Endothelial cell of umbilical vein (primary cell): ENCODE measurements at regions not wholly inside any gene's neighbourhood (a gene's known extent, or its start where the extent isn't known, plus 50 kb on each side); places are given as distances from the start of the nearest gene placed in this dataset.

Source experiments
- POLR2A ChIP-seq: IDR thresholded peaks from 2 replicates; pipeline ENCODE4 v1.6.1; 2012; ENCODE audit warnings: low read depth, mild to moderate bottlenecking, control low read depth, low read length
- TF ChIP-seq, protein P1 (sequence below), 2 donors: IDR thresholded peaks; 1 replicate in 1 of 2; 2 replicates in 1 of 2; pipeline ENCODE4 v1.5.1; 2011; ENCODE audit warnings: low read length in 2 of 2, mild to moderate bottlenecking in 2 of 2, moderate library complexity in 2 of 2, control low read depth in 1 of 2, inconsistent platforms in 1 of 2, low read depth in 1 of 2; ENCODE audit not compliant: insufficient read depth in 1 of 2; ENCODE audit errors: extremely low read depth in 1 of 2

DNA sequence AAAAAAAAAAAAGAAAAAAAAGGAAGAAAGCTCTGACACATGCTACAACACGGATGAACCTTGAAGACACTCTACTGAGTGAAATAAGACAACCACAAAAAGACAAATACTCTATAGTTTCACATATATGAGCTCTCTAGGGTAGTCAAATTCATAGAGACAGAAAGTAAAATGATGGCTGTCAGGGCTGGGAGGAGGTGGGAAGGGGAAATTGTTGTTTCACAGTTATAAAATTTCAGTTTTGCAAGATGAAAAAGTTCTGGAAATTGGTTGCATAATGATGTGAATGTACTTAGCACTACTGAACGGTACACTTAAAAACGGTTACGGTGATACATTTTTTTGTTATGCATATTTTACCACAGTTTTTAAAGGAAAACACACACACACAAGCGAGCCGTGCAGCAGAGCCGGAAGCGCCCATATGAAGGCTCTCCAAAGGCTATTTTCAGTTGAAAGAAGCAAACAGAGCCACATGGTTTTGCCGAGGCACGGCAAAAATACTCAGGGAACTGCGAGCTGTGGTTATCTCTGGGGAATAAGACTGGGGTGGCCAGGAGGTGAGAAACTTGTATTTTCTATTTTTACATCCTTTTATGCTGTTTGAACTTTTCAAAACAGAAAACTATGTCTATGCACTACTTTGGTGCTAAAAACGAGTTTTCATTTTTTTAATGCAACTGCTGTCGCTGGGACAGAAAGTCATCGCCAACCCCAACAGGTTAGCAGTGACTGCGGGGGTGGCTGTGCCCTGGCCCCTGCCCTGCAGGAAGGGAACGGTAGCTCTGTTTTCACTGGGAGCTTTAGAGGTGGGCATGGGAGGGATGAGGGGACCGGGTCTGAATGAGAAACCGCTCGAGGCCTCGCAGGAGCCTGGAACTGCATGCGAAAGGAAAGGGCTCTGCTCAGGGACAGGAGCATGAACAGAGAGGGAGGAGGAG is 132.9 kb downstream of the OAT start:
- TF ChIP-seq, protein P1, sequence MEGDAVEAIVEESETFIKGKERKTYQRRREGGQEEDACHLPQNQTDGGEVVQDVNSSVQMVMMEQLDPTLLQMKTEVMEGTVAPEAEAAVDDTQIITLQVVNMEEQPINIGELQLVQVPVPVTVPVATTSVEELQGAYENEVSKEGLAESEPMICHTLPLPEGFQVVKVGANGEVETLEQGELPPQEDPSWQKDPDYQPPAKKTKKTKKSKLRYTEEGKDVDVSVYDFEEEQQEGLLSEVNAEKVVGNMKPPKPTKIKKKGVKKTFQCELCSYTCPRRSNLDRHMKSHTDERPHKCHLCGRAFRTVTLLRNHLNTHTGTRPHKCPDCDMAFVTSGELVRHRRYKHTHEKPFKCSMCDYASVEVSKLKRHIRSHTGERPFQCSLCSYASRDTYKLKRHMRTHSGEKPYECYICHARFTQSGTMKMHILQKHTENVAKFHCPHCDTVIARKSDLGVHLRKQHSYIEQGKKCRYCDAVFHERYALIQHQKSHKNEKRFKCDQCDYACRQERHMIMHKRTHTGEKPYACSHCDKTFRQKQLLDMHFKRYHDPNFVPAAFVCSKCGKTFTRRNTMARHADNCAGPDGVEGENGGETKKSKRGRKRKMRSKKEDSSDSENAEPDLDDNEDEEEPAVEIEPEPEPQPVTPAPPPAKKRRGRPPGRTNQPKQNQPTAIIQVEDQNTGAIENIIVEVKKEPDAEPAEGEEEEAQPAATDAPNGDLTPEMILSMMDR (IDR thresholded peaks at IDR 0.05; ENCODE audit: extremely low read depth in 1 of 2, insufficient read depth in 1 of 2, low read depth in 1 of 2, low read length in 2 of 2), result no peak
- no peak for TF ChIP-seq POLR2A
